GM19397 (cell line): ENCODE measurements at regions not wholly inside any gene's neighbourhood (a gene's known extent, or its start where the extent isn't known, plus 50 kb on each side); places are given as distances from the start of the nearest gene placed in this dataset.

Experiments used
- ATAC-seq: cut with Tn5 transposase; IDR thresholded peaks from one replicate; pipeline ENCODE4 v1.9.1; 2021; ENCODE audit warnings: mild to moderate bottlenecking, moderate library complexity; ENCODE audit not compliant: unreplicated experiment

- ATAC-seq, result no peak
Measured at GRCh38 chr15:93454788-93455187, 365.8 kb upstream of the RGMA start.

DNA sequence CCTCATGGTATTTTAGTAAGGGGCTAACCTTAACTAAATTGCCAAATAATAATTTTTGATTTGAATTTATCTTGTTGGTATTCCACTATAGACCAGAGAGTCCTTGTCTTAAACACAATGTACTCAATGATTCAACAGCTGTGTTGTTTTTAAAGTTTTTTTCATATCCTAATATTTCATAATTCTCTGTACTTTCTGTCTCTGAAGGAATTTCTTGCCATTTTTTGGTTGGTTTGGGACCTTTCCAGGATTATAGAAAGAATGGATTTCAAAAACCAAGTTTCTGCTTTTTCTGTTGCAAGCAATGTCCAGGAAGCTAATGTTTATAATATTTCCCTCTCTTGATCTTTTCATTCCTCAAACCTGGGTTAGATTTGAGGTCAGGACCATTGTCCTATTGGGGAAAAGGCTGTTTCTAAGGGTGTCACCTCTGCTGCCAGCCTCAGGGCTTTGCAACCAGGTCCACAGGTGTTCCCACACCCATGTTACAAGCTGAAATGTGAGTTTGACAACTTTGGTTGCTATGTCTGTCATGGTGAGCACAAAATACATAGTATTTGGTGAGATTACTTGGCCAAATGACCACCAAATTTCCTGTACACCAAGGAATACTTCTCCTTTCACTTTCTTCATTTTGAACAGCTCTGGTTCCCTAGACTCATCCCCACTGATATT is 363.7 kb upstream of the RGMA start:
- ATAC-seq, result no peak

DNA sequence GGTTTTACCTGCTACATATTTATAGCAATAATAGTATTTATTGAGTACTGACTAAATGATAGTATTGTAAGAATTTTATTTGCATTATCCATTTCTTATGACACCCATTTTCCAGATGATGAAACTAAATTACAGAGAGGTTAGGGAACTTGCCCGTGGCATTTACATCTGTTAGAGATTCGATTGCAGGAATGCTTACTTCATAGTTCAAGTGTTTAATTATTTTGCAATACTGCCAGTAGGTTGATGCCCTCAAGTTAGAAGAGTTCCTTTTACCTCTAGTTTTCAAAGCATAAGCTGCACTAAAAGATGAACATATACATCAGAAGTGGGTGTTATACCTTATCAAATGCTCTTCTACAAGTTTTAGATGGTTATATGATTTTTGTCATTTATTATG is 362.8 kb upstream of the RGMA start:
- no peak for ATAC-seq

DNA sequence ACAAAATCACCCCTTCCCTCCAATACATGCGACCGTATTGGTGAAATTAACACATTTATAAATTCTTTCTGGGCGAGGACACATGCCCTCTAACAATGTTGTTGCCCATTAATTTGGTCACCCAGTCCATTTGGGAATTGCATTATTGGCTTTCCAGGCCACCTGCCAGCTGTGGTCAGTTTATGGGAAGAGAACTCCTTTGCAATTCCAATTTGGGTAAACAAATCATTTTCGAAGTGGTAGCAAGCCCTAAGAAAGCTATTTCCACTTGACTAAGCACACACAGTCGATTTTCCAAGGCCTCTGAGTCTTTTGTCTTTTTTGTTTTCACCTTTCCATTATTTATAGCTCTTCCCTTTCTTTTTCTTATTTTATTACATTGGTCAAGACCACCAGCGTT is 362.3 kb upstream of the RGMA start:
- no peak for ATAC-seq

DNA sequence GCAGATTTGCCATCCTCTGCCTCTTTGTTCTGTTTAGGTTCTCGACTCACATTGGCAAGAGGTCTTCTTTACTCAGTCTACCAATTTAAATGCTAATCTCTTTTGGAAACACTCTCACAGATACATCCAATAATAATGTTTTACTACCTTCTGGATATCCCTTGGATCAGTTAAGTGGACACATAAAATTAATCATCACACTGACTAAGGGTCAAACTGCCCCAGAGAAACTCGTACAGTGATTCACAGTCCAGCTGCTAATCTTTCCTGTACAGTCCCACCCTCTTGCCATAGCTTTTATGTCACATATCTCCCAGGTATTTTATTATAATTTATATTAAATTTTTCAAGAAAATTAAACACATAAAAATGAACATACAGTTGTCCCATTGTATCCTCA is 360.8 kb upstream of the RGMA start:
- ATAC-seq, result no peak

GRCh38 chr15:93438310-93438709 is 349.3 kb upstream of the RGMA start:
- no peak for ATAC-seq

DNA sequence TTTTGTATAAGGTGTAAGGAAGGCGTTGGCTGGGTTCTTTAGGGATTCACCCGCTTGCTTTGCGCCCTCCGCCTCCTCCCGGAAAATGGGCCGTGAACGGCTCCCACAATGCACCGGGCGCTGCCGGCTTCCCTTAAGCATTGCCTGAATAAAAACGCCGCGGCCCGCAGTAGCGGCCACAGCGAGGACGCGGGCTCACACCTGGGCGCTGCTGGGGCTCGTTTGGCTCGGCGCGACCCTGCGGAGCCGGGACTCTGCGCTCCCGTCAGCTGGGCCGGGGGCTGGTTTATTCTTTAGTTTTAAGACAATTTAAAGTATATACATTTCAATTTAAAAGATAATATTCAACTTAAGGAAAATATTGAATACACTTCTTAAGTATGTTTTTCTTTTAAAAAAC is 343.5 kb upstream of the RGMA start:
- no peak for ATAC-seq

DNA sequence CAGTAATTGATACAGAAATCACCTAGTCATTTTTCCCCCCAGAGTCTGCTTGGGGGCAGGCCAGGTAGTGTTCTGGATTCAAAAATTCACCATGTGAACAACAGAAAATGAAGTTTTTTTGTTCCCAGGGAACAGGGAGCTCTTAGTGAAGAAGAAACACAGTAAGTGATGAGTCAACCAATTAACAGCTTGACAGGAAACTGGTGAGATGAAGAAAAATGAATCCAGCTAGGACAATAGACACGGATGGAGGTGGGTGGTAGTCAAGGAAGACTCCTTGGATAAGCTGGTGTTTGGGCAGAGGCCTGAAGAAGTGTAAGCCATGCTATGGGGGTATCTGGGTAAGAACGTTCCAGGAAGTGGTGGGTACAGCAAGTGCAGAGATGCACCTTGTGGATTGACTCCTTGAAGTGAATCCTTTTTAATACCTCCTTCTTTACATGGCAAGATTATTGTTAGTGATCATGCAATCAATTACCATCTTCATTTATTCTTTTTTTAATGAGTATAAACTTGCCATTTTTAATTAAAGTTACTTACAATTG is 339.9 kb upstream of the RGMA start:
- ATAC-seq, result no peak

GRCh38 chr15:93428150-93428549 is 339.1 kb upstream of the RGMA start:
- ATAC-seq, result no peak

DNA sequence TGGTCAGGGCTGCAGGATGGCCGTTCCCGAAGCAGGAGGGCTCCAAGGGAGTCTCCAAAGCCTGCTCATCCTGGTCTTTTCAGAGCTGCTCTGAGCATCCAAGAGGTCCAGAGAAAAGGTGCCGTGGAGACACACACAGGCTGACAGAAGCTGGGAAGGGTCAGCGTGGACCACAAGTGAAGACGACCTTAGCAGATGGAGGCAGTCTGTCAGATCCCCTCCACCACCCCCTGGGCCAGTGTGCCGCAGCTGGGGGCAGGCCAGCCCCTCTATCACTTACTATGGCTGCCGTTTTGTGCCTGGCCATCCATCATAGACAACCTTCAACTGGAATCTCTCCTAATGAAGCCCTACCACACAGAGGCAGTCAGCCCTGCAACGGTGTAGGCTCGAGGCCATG is 335.1 kb upstream of the RGMA start:
- ATAC-seq, result no peak

DNA sequence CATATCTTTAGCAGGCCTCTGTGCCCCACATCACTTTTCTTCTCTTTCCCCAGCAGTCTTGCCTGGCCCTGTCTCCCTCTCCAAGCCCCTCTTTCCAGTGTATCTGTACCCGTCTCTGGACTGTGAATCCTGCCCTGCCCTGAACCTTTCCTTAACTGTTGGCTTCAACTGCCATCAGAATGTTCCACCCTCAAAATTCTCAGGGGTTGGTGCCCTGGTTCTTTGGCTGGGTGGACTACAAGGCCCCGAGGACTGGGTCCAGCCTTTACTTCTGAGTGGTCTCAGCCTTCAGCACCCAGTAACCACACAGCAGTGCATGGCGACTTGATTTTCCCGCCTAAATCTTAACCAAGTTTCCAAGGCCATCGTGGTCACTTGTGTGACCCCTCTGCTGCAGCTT is 333.5 kb upstream of the RGMA start:
- no peak for ATAC-seq

GRCh38 chr15:93420477-93420876 is 331.5 kb upstream of the RGMA start:
- no peak for ATAC-seq

- ATAC-seq, result no peak
Measured at GRCh38 chr15:93420050-93420452, 331.0 kb upstream of the RGMA start.

- no peak for ATAC-seq
Measured at GRCh38 chr15:93418566-93418965, 329.6 kb upstream of the RGMA start.

DNA sequence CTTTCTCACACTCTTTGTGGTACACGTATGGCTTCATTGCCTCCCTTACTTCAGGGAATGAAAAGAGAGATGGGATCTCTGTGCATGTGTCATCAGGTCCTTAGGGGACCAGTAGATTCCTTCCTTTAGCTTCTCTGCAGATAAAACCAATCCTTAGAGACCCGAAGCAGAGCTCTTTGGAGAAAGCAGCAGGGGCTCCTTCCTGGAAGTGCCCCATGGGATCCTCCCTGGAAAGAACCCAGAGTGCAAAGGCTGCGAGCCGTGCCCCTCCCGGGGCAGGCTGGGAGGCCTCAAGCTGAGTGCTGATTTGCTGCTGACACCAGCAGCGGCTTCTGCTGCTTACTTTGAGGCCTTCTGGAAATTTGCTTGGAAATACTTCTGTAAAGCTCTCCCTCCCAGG is 328.6 kb upstream of the RGMA start:
- ATAC-seq, result no peak

GRCh38 chr15:93417156-93417555 is 328.1 kb upstream of the RGMA start:
- ATAC-seq, result no peak

DNA sequence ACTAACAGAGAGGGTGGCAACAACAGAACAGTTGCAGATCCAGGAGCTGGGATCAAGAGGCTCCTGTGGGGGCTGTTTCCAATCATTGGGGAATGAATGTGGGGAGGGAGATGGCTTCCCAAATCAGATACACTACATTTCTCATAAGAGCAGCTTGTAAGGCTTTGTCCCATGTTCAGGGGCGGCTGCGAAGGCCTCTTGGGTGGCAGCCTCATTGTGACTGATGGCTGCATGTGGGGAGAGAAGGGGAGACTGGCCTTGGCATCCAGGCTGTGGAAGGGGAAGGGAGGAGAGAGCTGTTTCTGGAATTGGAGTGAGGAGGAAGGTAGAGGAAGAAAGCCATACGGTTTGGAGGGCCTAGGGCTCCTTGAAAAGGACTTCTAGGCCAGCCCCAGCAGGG is 326.6 kb upstream of the RGMA start:
- ATAC-seq, result no peak

- ATAC-seq, result no peak
Measured at GRCh38 chr15:93414576-93415231, 325.7 kb upstream of the RGMA start.

GRCh38 chr15:93413745-93414144 is 324.7 kb upstream of the RGMA start:
- no peak for ATAC-seq

DNA sequence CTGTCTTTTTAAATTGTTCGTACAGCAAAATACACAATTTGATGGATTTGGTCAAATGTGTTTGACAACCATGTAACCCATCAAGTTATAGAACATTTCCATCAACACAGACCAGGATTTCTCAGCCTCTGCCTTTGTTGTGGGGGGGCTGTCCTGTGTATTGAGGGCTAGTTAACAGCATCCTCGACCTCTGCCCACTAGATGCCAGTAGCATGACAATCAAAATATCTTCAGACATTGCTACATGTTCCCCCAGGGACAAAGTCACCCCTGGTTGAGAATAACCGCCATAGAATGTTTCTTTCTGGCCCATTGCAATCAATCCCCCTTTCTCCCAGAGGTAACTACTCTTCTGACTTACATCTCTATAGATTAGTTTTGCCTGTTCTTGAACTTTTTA is 310.1 kb upstream of the RGMA start:
- no peak for ATAC-seq

GRCh38 chr15:93389211-93389610 is 300.2 kb upstream of the RGMA start:
- ATAC-seq, result no peak

GRCh38 chr15:93384886-93385285 is 295.9 kb upstream of the RGMA start:
- ATAC-seq, result no peak
